Activated T-helper 1 cell treated with anti-CD3 and anti-CD28 coated beads, Interleukin-12 subunit alpha, Interleukin-12 subunit beta, Interleukin-2, Interleukin-4 antibody, amounts not matched to agents 30 ng/mL and 10 ng/mL and 1 ng/mL, durations not matched to agents 14 hours and 24 hours and 36 hours (primary cell): ENCODE measurements at regions not wholly inside any gene's neighbourhood (a gene's known extent, or its start where the extent isn't known, plus 50 kb on each side); places are given as distances from the start of the nearest gene placed in this dataset.
"Not testable (repeated sequence)": the region's sequence is repeated elsewhere in the genome, so short reads cannot be mapped to it uniquely, and the experiment has no call there.

Source experiments
- DNase-seq: peaks from one replicate; pipeline ENCODE4 v3.0.0; 2021; ENCODE audit warnings: low spot score
- H3K27ac Mint-ChIP-seq: one replicate; pipeline ENCODE4 v1.8.0; 2021; ENCODE audit warnings: mild to moderate bottlenecking, mixed read lengths
- H3K27me3 Mint-ChIP-seq: one replicate; pipeline ENCODE4 v1.8.0; 2022; ENCODE audit warnings: mild to moderate bottlenecking, moderate library complexity, mixed read lengths; ENCODE audit not compliant: insufficient read depth
- H3K36me3 Mint-ChIP-seq: one replicate; pipeline ENCODE4 v1.8.0; 2021; ENCODE audit warnings: low read depth, mixed read lengths
- H3K4me1 Mint-ChIP-seq: one replicate; pipeline ENCODE4 v1.8.0; 2021; ENCODE audit warnings: low read depth, mixed read lengths
- H3K4me3 Mint-ChIP-seq: one replicate; pipeline ENCODE4 v1.8.0; 2021; ENCODE audit warnings: mild to moderate bottlenecking, moderate library complexity, mixed read lengths
- H3K9me3 Mint-ChIP-seq: one replicate; pipeline ENCODE4 v1.8.0; 2021; ENCODE audit warnings: mixed read lengths
- intact Hi-C: fragments of 100-400 bp; cut with micrococcal nuclease; formaldehyde crosslinking; loops from one replicate; pipeline ENCODE4 v1.15.1; 2024

- Mint-ChIP-seq H3K4me1 (no peaks in the 10 kb centered on the region), H3K9me3 (peaks cover 19% of the 10 kb centered on the region), H3K27me3 (no peaks in the 10 kb centered on the region), H3K4me3 (no peak overlapping the region), H3K27ac (no peak overlapping the region), H3K36me3 (no peaks in the 10 kb centered on the region)
- DNase-seq, result no peak
- intact Hi-C loops, result no loop called here
Measured at GRCh38 chr12:47507221-47507620, 198.6 kb downstream of the RPAP3 start.

DNA sequence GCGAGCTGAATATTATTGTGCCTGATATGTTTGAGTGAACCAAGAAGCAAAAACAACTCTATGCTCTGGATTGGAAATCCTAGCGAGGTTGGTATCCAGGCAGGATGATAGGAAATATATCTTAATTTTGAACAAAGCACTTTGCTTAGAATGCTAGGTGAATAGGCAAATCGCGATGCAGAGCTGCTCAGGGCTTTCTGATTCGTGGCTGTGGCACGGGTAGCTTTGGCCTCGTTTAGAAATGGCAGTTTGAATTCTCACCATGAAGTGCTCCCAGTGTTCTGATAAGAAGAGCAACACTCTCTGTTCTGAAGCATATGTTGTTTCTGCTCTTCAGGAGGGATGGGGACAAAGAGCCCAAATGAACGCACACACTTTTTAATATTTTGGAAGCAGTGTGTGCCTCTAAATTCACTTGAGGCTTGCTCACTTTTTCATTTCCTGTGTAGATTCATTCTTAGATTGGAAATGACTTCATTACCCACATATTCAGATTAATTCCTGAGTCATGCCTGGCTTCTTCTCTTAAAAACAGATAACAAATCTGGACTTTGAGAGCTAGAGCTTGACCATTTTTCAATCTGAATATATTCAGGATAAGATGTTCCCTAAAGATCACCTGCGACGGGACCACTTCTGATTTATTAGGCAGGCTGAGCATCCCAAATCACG, 200.9 kb downstream of the RPAP3 start:
- H3K9me3 Mint-ChIP-seq, result peaks cover 16% of the 10 kb centered on the region
- H3K4me3 Mint-ChIP-seq, result no peak overlapping the region
- no peak for DNase-seq
- intact Hi-C loops, result no loop called here
- H3K27ac Mint-ChIP-seq, result no peak overlapping the region
- no peaks in the 10 kb centered on the region for H3K4me1 Mint-ChIP-seq
- H3K36me3 Mint-ChIP-seq, result no peaks in the 10 kb centered on the region
- H3K27me3 Mint-ChIP-seq, result no peaks in the 10 kb centered on the region

- Mint-ChIP-seq H3K27ac (no peak overlapping the region), H3K4me3 (no peak overlapping the region), H3K4me1 (no peaks in the 10 kb centered on the region), H3K9me3 (peaks cover 19% of the 10 kb centered on the region), H3K27me3 (no peaks in the 10 kb centered on the region), H3K36me3 (no peaks in the 10 kb centered on the region)
- DNase-seq, result no peak
- intact Hi-C loops, result no loop called here
Measured at GRCh38 chr12:47493801-47494200, 212.0 kb downstream of the RPAP3 start.

DNA sequence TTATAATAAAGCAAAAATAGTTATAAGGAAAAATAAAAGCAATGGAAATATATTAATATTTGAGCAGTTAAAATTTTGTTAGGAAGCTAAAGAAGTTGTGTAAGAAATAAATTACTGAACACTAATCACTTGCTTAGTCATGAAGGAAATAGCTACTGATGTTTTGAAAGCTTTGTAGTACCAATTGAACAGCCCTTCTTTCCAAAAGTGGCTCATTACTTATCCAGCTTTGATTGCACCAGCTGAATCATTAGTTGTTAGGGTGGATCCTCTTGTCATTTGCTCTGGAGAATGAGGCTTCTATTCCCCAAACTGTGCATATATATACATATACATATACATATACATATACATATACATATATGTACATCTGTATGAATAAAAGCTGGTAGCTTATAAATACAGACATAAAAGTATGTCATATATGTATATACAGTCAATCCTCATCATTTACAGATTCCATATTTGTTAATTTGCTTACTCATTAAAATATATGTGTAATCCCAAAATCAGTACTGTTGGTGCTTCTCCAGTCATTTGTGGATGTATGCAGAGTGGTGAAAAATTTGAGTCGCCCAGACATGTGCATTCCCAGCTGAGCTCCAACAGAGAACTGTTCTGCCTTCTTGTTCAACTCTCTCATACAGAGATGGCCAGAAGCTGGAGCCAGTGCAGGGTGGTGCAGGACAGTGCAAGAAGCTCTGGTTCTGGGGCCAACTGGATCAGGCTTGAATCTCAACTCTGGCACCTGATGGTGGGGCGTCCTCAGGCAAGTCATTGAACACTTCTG, 214.1 kb downstream of the RPAP3 start:
- no peak overlapping the region for H3K4me3 Mint-ChIP-seq
- peaks cover 11% of the 10 kb centered on the region for H3K4me1 Mint-ChIP-seq
- H3K36me3 Mint-ChIP-seq, result no peaks in the 10 kb centered on the region
- H3K27me3 Mint-ChIP-seq, result no peaks in the 10 kb centered on the region
- DNase-seq, result no peak
- intact Hi-C loops, result no loop called here
- peaks cover 29% of the 10 kb centered on the region for H3K9me3 Mint-ChIP-seq
- no peak overlapping the region for H3K27ac Mint-ChIP-seq

DNA sequence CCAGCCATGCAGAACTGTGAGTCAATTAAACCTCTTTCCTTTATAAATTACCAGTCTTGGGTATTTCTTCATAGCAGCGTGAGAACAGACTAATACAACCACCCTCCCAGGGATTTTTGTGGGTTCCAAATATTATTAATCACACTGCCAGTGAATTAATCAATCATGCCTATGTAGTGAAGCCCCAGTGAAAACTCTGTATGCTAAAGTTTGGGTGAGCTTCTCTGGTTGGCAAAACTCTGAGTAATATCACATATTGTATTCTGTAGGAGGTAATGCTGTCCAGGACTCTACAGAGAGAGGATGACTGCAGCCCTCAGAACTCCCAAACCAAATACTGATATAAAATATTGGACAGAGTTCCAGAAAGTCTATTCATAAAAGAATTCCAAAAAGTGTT, 216.9 kb downstream of the RPAP3 start:
- Mint-ChIP-seq H3K4me3 (no peak overlapping the region), H3K4me1 (peaks cover 11% of the 10 kb centered on the region), H3K9me3 (peaks cover 31% of the 10 kb centered on the region), H3K27ac (no peak overlapping the region), H3K27me3 (no peaks in the 10 kb centered on the region), H3K36me3 (no peaks in the 10 kb centered on the region)
- DNase-seq, result no peak
- intact Hi-C loops, result no loop called here

- Mint-ChIP-seq H3K27me3 (no peaks in the 10 kb centered on the region), H3K4me1 (no peaks in the 10 kb centered on the region), H3K36me3 (no peaks in the 10 kb centered on the region), H3K9me3 (peaks cover 28% of the 10 kb centered on the region), H3K27ac (no peak overlapping the region), H3K4me3 (no peak overlapping the region)
- DNase-seq, result no peak
- intact Hi-C loops, result no loop called here
Measured at GRCh38 chr12:47481041-47481440, 224.8 kb downstream of the RPAP3 start.

- no peaks in the 10 kb centered on the region for H3K36me3 Mint-ChIP-seq
- no peak for DNase-seq
- intact Hi-C loops, result no loop called here
- no peak overlapping the region for H3K4me3 Mint-ChIP-seq
- H3K9me3 Mint-ChIP-seq, result peaks cover 37% of the 10 kb centered on the region
- no peak overlapping the region for H3K27ac Mint-ChIP-seq
- no peaks in the 10 kb centered on the region for H3K27me3 Mint-ChIP-seq
- H3K4me1 Mint-ChIP-seq, result no peaks in the 10 kb centered on the region
Measured at GRCh38 chr12:47478426-47478825, 227.4 kb downstream of the RPAP3 start.

DNA sequence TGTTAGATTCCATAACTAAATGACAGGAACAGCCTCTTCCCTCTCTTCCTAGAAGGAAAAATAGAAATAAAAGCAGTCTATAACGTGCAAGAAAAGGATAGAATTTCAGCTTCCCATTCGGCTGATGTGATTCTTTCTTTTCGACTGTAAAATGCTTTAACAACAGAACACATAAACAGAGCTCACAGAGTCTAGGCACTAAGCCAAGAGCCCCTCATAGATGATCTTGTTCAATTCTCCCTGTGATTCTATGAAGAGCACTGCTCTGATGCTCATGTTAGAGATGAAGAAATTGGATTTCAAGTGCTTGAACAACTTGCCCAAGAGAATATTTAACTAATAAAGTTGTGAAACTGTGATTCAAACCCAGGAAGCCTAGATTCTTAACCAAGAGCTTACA, 232.7 kb downstream of the RPAP3 start:
- no peak for DNase-seq
- Mint-ChIP-seq H3K4me1 (no peaks in the 10 kb centered on the region), H3K27ac (no peak overlapping the region), H3K27me3 (no peaks in the 10 kb centered on the region), H3K36me3 (no peaks in the 10 kb centered on the region), H3K4me3 (no peak overlapping the region), H3K9me3 (peaks cover 42% of the 10 kb centered on the region)
- intact Hi-C loops, result no loop called here

GRCh38 chr12:47470349-47470748, 235.5 kb downstream of the RPAP3 start:
- H3K36me3 Mint-ChIP-seq, DNase-seq, H3K4me1 Mint-ChIP-seq, H3K27ac Mint-ChIP-seq, H3K4me3 Mint-ChIP-seq, intact Hi-C loops, H3K27me3 Mint-ChIP-seq: not testable (repeated sequence)
- peaks cover 27% of the 10 kb centered on the region for H3K9me3 Mint-ChIP-seq

GRCh38 chr12:47463918-47464317, 241.9 kb downstream of the RPAP3 start:
- H3K27me3 Mint-ChIP-seq, H3K27ac Mint-ChIP-seq, H3K4me1 Mint-ChIP-seq, H3K4me3 Mint-ChIP-seq, DNase-seq, H3K36me3 Mint-ChIP-seq, intact Hi-C loops: not testable (repeated sequence)
- H3K9me3 Mint-ChIP-seq, result peaks cover 12% of the 10 kb centered on the region

GRCh38 chr12:47458279-47458678, 247.6 kb downstream of the RPAP3 start:
- Mint-ChIP-seq H3K27ac (no peak overlapping the region), H3K9me3 (peaks cover 10% of the 10 kb centered on the region), H3K36me3 (peaks cover 2% of the 10 kb centered on the region), H3K27me3 (peaks cover 2% of the 10 kb centered on the region), H3K4me3 (no peak overlapping the region), H3K4me1 (no peaks in the 10 kb centered on the region)
- DNase-seq, result no peak
- intact Hi-C loops, result no loop called here

GRCh38 chr12:47449797-47450196, 256.0 kb downstream of the RPAP3 start:
- intact Hi-C loops, result no loop called here
- H3K4me1 Mint-ChIP-seq, result no peaks in the 10 kb centered on the region
- no peak for DNase-seq
- no peak overlapping the region for H3K27ac Mint-ChIP-seq
- no peaks in the 10 kb centered on the region for H3K36me3 Mint-ChIP-seq
- peaks cover 10% of the 10 kb centered on the region for H3K9me3 Mint-ChIP-seq
- H3K27me3 Mint-ChIP-seq, result no peaks in the 10 kb centered on the region
- H3K4me3 Mint-ChIP-seq, result no peak overlapping the region

- Mint-ChIP-seq H3K27me3 (no peaks in the 10 kb centered on the region), H3K4me1 (no peaks in the 10 kb centered on the region), H3K9me3 (peaks cover 55% of the 10 kb centered on the region), H3K4me3 (no peak overlapping the region), H3K27ac (no peak overlapping the region), H3K36me3 (peaks cover 1% of the 10 kb centered on the region)
- intact Hi-C loops, result no loop called here
- no peak for DNase-seq
Measured at GRCh38 chr12:47442310-47442709, 263.5 kb downstream of the RPAP3 start.
